Keratinocyte (primary cell): ENCODE measurements at regions not wholly inside any gene's neighbourhood (a gene's known extent, or its start where the extent isn't known, plus 50 kb on each side); places are given as distances from the start of the nearest gene placed in this dataset.

Experiments used
- DNase-seq: peaks from one replicate; pipeline ENCODE4 v3.0.0-alpha.2; 2011; ENCODE audit warnings: low read depth, missing footprints, low spot score
- FAIRE-seq: peaks from 2 replicates; lab custom pipeline; 2011; peaks lifted over from hg19 to GRCh38; lab: Jason Lieb, UNC
- H2AFZ ChIP-seq: 2 replicates; pipeline ENCODE4 v1.6.0; 2012; ENCODE audit warnings: low read length, control low read depth, inconsistent platforms; ENCODE audit not compliant: control insufficient read depth
- H3K27ac ChIP-seq: 2 replicates; pipeline ENCODE4 v1.5.1; 2011; ENCODE audit warnings: low read length; ENCODE audit not compliant: control insufficient read depth, insufficient read depth
- H3K27me3 ChIP-seq: 3 replicates; pipeline ENCODE4 v1.6.0; 2011; ENCODE audit warnings: low read length; ENCODE audit not compliant: control insufficient read depth, insufficient read depth; ENCODE audit errors: extremely low read depth
- H3K36me3 ChIP-seq, 2 experiments: 2 replicates in 1 of 2; 3 replicates in 1 of 2; pipeline ENCODE4 v1.5.1; 2011; ENCODE audit warnings: low read length in 2 of 2, mild to moderate bottlenecking in 1 of 2; ENCODE audit not compliant: control insufficient read depth in 2 of 2, insufficient read depth in 2 of 2; ENCODE audit errors: extremely low read depth in 1 of 2
- H3K4me1 ChIP-seq: 3 replicates; pipeline ENCODE4 v1.5.1; 2011; ENCODE audit warnings: low read length; ENCODE audit not compliant: control insufficient read depth, insufficient read depth; ENCODE audit errors: extremely low read depth
- H3K4me2 ChIP-seq: 3 replicates; pipeline ENCODE4 v1.6.0; 2011; ENCODE audit warnings: low read depth, low read length; ENCODE audit not compliant: control insufficient read depth, insufficient read depth; ENCODE audit errors: extremely low read depth
- H3K4me3 ChIP-seq, 3 experiments: fragments of 200-600 bp in 1 of 3; sonication (generic) in 1 of 3; 2 replicates in 2 of 3; 3 replicates in 1 of 3; pipeline ENCODE4 v1.5.1; 2011 to 2016; ENCODE audit warnings: low read length in 3 of 3, mild to moderate bottlenecking in 3 of 3, control low read depth in 2 of 3, inconsistent platforms in 1 of 3, low read depth in 1 of 3, mixed read lengths in 1 of 3, mixed run types in 1 of 3, moderate library complexity in 1 of 3; ENCODE audit not compliant: control insufficient read depth in 2 of 3, insufficient read depth in 2 of 3; ENCODE audit errors: extremely low read depth in 1 of 3
- H3K79me2 ChIP-seq: 2 replicates; pipeline ENCODE4 v1.6.0; 2012; ENCODE audit warnings: low read length; ENCODE audit not compliant: control insufficient read depth, insufficient read depth
- H3K9ac ChIP-seq: 3 replicates; pipeline ENCODE4 v1.6.0; 2011; ENCODE audit warnings: low read length; ENCODE audit not compliant: control insufficient read depth, insufficient read depth; ENCODE audit errors: extremely low read depth
- H3K9me1 ChIP-seq: 3 replicates; pipeline ENCODE4 v1.6.0; 2011; ENCODE audit warnings: low read length; ENCODE audit not compliant: control insufficient read depth, insufficient read depth; ENCODE audit errors: extremely low read depth
- H3K9me3 ChIP-seq: 2 replicates; pipeline ENCODE4 v1.5.1; 2012; ENCODE audit warnings: low read depth, low read length; ENCODE audit not compliant: control insufficient read depth
- H4K20me1 ChIP-seq: 3 replicates; pipeline ENCODE4 v1.6.0; 2011; ENCODE audit warnings: low read length; ENCODE audit not compliant: control insufficient read depth, insufficient read depth; ENCODE audit errors: extremely low read depth
- CTCF ChIP-seq, 3 experiments: IDR thresholded peaks in 1 of 3; conservative IDR thresholded peaks in 1 of 3; optimal IDR thresholded peaks in 1 of 3; 2 replicates in 2 of 3; 3 replicates in 1 of 3; pipeline versions ENCODE3 to v1.5.1; 2011; ENCODE audit warnings: low read length in 3 of 3, mild to moderate bottlenecking in 3 of 3, moderate library complexity in 2 of 3, control low read depth in 1 of 3, inconsistent platforms in 1 of 3; ENCODE audit not compliant: insufficient read depth in 2 of 3; ENCODE audit errors: extremely low read depth in 1 of 3
- EZH2 ChIP-seq: IDR thresholded peaks from one replicate; pipeline ENCODE4 v1.6.1; 2012; ENCODE audit warnings: inconsistent platforms, mild to moderate bottlenecking, low read length, moderate library complexity
- dilution Hi-C: fragments of 300-500 bp; cut with MboI; formaldehyde crosslinking; loops from one replicate; pipeline ENCODE4 v1.7.0; 2020; ENCODE audit warnings: low sequenced_read_pairs; ENCODE audit not compliant: extremely low pct_ligation_motif_present

DNA sequence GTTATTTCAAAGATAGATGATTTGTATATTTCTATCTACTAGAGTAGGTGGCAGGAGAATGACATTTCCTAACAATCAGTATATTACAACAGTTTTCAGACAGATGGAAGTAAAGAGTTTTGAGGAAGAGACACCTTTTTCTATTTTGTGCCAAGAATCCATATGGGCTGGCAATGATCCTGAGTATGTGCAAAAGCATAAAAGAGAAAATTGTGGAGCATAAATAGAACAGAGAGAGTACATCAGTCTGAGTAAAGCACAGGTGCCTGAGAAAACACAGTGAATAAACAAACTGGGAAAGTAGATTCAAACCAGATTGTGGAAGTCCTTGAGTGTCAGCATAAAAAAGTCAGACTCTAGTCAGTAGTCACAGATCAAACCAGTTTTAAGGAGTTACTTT is 96.8 kb upstream of the WDR44 start:
- H3K9me1 ChIP-seq, result no peaks in the 10 kb centered on the region
- H2AFZ ChIP-seq, result no peak overlapping the region
- H3K4me1 ChIP-seq, result no peaks in the 10 kb centered on the region
- H3K36me3 ChIP-seq, result no peaks in the 10 kb centered on the region
- H3K9ac ChIP-seq, result no peak overlapping the region
- DNase-seq (no peak), FAIRE-seq (no peak)
- no peaks in the 10 kb centered on the region for H3K27me3 ChIP-seq
- no peaks in the 10 kb centered on the region for H3K9me3 ChIP-seq
- no peaks in the 10 kb centered on the region for H4K20me1 ChIP-seq
- TF ChIP-seq CTCF (optimal IDR thresholded peaks at IDR 0.05 in 1 of 3, IDR thresholded peaks at IDR 0.05 in 1 of 3, conservative IDR thresholded peaks at IDR 0.05 in 1 of 3; ENCODE audit: extremely low read depth in 1 of 3, insufficient read depth in 2 of 3, low read length in 3 of 3), result no peak
- dilution Hi-C loops, result no loop called here
- H3K27ac ChIP-seq, result no peak overlapping the region
- no peak overlapping the region for H3K4me3 ChIP-seq
- H3K79me2 ChIP-seq, result no peaks in the 10 kb centered on the region
- H3K4me2 ChIP-seq, result no peak overlapping the region

GRCh38 chrX:118250445-118250844 is 95.5 kb upstream of the WDR44 start:
- Histone ChIP-seq H3K4me1 (no peaks in the 10 kb centered on the region), H2AFZ (no peak overlapping the region), H3K9me1 (no peaks in the 10 kb centered on the region), H3K27ac (no peak overlapping the region), H4K20me1 (no peaks in the 10 kb centered on the region), H3K36me3 (no peaks in the 10 kb centered on the region), H3K4me3 (no peak overlapping the region), H3K27me3 (no peaks in the 10 kb centered on the region), H3K9ac (no peak overlapping the region), H3K4me2 (no peak overlapping the region), H3K9me3 (no peaks in the 10 kb centered on the region), H3K79me2 (no peaks in the 10 kb centered on the region)
- dilution Hi-C loops, result no loop called here
- DNase-seq (no peak), FAIRE-seq (no peak)
- TF ChIP-seq EZH2, result no peak
- no peak for TF ChIP-seq CTCF (optimal IDR thresholded peaks at IDR 0.05 in 1 of 3, IDR thresholded peaks at IDR 0.05 in 1 of 3, conservative IDR thresholded peaks at IDR 0.05 in 1 of 3; ENCODE audit: extremely low read depth in 1 of 3, insufficient read depth in 2 of 3, low read length in 3 of 3)
